Adrenal gland (tissue), 9 donors: ENCODE measurements at regions not wholly inside any gene's neighbourhood (a gene's known extent, or its start where the extent isn't known, plus 50 kb on each side); places are given as distances from the start of the nearest gene placed in this dataset.

Source experiments
- DNase-seq, 7 donors: peaks; one replicate each; pipeline ENCODE4 v3.0.0-alpha.2; 2019 to 2020
- H3K27ac ChIP-seq, 5 donors: fragments of 200-600 bp; sonication (generic) in 4 of 5; 1 replicate in 3 of 5; 2 replicates in 2 of 5; pipeline versions ENCODE4 v1.5.1 to v1.8.0; 2016 to 2020; ENCODE audit warnings: mild to moderate bottlenecking in 1 of 5
- H3K27me3 ChIP-seq: fragments of 200-600 bp; 2 replicates; pipeline ENCODE4 v1.8.0; 2021
- H3K36me3 ChIP-seq, 2 donors: fragments of 200-600 bp; replicated peaks in 1 of 2; 1 replicate in 1 of 2; 2 replicates in 1 of 2; pipeline versions ENCODE4 v1.5.1 to v1.8.0; 2018 to 2022
- H3K4me1 ChIP-seq, 2 donors: fragments of 200-600 bp; replicated peaks in 1 of 2; 1 replicate in 1 of 2; 2 replicates in 1 of 2; pipeline versions ENCODE4 v1.5.1 to v1.8.0; 2018 to 2021
- H3K4me3 ChIP-seq, 4 donors: fragments of 200-600 bp; sonication (generic) in 3 of 4; one replicate each; pipeline ENCODE4 v1.5.1; 2016 to 2018
- H3K9me3 ChIP-seq, 3 donors: fragments of 200-600 bp; sonication (generic) in 1 of 3; replicated peaks in 1 of 3; 1 replicate in 2 of 3; 2 replicates in 1 of 3; pipeline versions ENCODE4 v1.5.1 to v1.8.0; 2016 to 2021
- CTCF ChIP-seq, 6 experiments: fragments of 450-650 bp in 4 of 6; fragments of 200-600 bp in 2 of 6; sonication (generic) in 1 of 6; IDR thresholded peaks; 1 replicate in 5 of 6; 2 replicates in 1 of 6; pipeline versions ENCODE4 v1.5.1 to v1.8.0; 2016 to 2021; ENCODE audit warnings: antibody characterized with exemption in 6 of 6, mild to moderate bottlenecking in 2 of 6, moderate library complexity in 1 of 6
- POLR2A ChIP-seq, 2 donors: fragments of 450-650 bp; IDR thresholded peaks; one replicate each; pipeline ENCODE4 v1.6.1; 2017; ENCODE audit warnings: antibody characterized with exemption in 2 of 2, mild to moderate bottlenecking in 2 of 2, moderate library complexity in 1 of 2
- WGBS, 4 donors: extraction: QIAGEN DNeasy Blood & Tissue Kit in 2 of 4; methylation state at CpG; one replicate each; pipeline versions ENCODE4 v1.1.5 to v1.1.7; 2013 to 2017; 5-methylcytosine and 5-hydroxymethylcytosine counted together
- intact Hi-C, 2 donors: fragments of 100-400 bp; cut with DNase I; formaldehyde crosslinking; loops; one replicate each; pipeline versions ENCODE4 v1.14.1 to v1.15.0; 2022 to 2023
- donor health status: healthy with polysubstance abuse.
- donor health status: Bipolar disorder and iron deficiency.
- donor health status: DM: yes; HTN: yes; CAD: no.
- donor health status: DM: no; HTN: no; CAD: no.
- donor health status: DM: no; HTN: no; CAD: no.

- no peaks in the 10 kb centered on the region for H3K36me3 ChIP-seq
- no peak for TF ChIP-seq POLR2A (IDR thresholded peaks at IDR 0.05)
- TF ChIP-seq CTCF (IDR thresholded peaks at IDR 0.05): no peak
- H3K4me1 ChIP-seq: no peaks in the 10 kb centered on the region
- H3K9me3 ChIP-seq: peaks cover 0 to 9% (median 0%) of the 10 kb centered on the region in 3 donors
- intact Hi-C loops: no loop called here
- no peaks in the 10 kb centered on the region for H3K27me3 ChIP-seq
- H3K4me3 ChIP-seq: no peak overlapping the region
- 60 to 90% (median 85%) methylated on average over 1 of the region's 1 CpG for WGBS, 4 donors
- no peak for DNase-seq
- H3K27ac ChIP-seq: no peak overlapping the region
Measured at GRCh38 chr1:230536641-230537155, 105.6 kb upstream of the COG2 start.

GRCh38 chr1:230534224-230534623 lies 108.1 kb upstream of the COG2 start:
- H3K9me3 ChIP-seq: peaks cover 0 to 9% (median 0%) of the 10 kb centered on the region in 3 donors

GRCh38 chr1:230531103-230531502 lies 105.0 kb upstream of the PGBD5 start:
- no peak for DNase-seq
- Histone ChIP-seq H3K27ac (no peak overlapping the region), H3K9me3 (peaks cover 0 to 9% (median 0%) of the 10 kb centered on the region in 3 donors), H3K4me1 (no peaks in the 10 kb centered on the region), H3K36me3 (no peaks in the 10 kb centered on the region), H3K27me3 (no peaks in the 10 kb centered on the region), H3K4me3 (no peak overlapping the region)
- TF ChIP-seq POLR2A (IDR thresholded peaks at IDR 0.05) (no peak), CTCF (IDR thresholded peaks at IDR 0.05) (no peak)
- intact Hi-C loops: no loop called here

More at GRCh38 chr1:230534224-230534623, 108.1 kb upstream of the COG2 start:
- Histone ChIP-seq H3K4me3 (no peak overlapping the region), H3K27me3 (no peaks in the 10 kb centered on the region), H3K4me1 (no peaks in the 10 kb centered on the region), H3K27ac (no peak overlapping the region), H3K36me3 (no peaks in the 10 kb centered on the region)
- intact Hi-C loops: no loop called here
- no peak for DNase-seq
- 61 to 70% (median 66%) methylated on average over 2 of the region's 2 CpGs for WGBS, 4 donors
- TF ChIP-seq CTCF (IDR thresholded peaks at IDR 0.05) (no peak), POLR2A (IDR thresholded peaks at IDR 0.05) (no peak)

- Histone ChIP-seq H3K4me3 (no peak overlapping the region), H3K4me1 (no peaks in the 10 kb centered on the region), H3K27ac (no peak overlapping the region), H3K36me3 (no peaks in the 10 kb centered on the region), H3K27me3 (no peaks in the 10 kb centered on the region), H3K9me3 (no peaks in the 10 kb centered on the region)
- TF ChIP-seq CTCF (IDR thresholded peaks at IDR 0.05): no peak
- no peak for TF ChIP-seq POLR2A (IDR thresholded peaks at IDR 0.05)
- intact Hi-C loops: no loop called here
- WGBS, 4 donors: 86 to 95% (median 89%) methylated on average over 2 of the region's 2 CpGs
- DNase-seq: no peak
Measured at GRCh38 chr1:230519246-230519645, 93.1 kb upstream of the PGBD5 start.
